ENCODE measurements at regions not wholly inside any gene's neighbourhood (a gene's known extent, or its start where the extent isn't known, plus 50 kb on each side); places are given as distances from the start of the nearest gene placed in this dataset.

DNA sequence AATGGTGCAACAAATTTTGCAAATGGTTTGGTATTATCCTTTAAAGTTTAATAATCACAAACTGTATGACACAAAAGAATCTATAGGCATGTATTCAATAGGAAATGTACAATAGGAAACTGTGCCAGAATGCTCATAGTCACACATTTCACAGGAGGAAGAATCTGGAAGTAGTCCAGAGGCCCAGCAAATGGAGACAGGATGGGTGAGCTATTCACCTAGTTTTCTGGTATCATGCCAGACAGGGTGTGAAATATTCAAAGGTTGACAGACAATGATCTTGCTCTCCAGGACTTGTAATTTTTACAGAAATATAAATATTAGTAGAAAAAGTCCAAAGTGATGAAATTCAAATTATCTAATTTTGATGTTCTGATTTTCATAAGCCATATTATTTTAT, 520.1 kb upstream of the IMPG1 start:
- no peaks in the 10 kb centered on the region for H3K4me1 ChIP-seq (ENCODE audit: insufficient read depth, poor library complexity, severe bottlenecking)
- DNase-seq (ENCODE audit: low spot score) (no peak), ATAC-seq (ENCODE audit: low read depth) (no peak)
- no peak overlapping the region for H3K4me3 ChIP-seq (ENCODE audit: severe bottlenecking)
- no peaks in the 10 kb centered on the region for H3K27me3 ChIP-seq (ENCODE audit: insufficient read depth, poor library complexity, severe bottlenecking)
- TF ChIP-seq, protein P1, sequence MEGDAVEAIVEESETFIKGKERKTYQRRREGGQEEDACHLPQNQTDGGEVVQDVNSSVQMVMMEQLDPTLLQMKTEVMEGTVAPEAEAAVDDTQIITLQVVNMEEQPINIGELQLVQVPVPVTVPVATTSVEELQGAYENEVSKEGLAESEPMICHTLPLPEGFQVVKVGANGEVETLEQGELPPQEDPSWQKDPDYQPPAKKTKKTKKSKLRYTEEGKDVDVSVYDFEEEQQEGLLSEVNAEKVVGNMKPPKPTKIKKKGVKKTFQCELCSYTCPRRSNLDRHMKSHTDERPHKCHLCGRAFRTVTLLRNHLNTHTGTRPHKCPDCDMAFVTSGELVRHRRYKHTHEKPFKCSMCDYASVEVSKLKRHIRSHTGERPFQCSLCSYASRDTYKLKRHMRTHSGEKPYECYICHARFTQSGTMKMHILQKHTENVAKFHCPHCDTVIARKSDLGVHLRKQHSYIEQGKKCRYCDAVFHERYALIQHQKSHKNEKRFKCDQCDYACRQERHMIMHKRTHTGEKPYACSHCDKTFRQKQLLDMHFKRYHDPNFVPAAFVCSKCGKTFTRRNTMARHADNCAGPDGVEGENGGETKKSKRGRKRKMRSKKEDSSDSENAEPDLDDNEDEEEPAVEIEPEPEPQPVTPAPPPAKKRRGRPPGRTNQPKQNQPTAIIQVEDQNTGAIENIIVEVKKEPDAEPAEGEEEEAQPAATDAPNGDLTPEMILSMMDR (IDR thresholded peaks at IDR 0.05; ENCODE audit: poor library complexity, severe bottlenecking) = no peak
- H3K27ac ChIP-seq (ENCODE audit: poor library complexity, severe bottlenecking) = no peak overlapping the region
- H3K9me3 ChIP-seq (ENCODE audit: severe bottlenecking) = no peaks in the 10 kb centered on the region
- no peaks in the 10 kb centered on the region for H3K36me3 ChIP-seq (ENCODE audit: low read depth)

DNA sequence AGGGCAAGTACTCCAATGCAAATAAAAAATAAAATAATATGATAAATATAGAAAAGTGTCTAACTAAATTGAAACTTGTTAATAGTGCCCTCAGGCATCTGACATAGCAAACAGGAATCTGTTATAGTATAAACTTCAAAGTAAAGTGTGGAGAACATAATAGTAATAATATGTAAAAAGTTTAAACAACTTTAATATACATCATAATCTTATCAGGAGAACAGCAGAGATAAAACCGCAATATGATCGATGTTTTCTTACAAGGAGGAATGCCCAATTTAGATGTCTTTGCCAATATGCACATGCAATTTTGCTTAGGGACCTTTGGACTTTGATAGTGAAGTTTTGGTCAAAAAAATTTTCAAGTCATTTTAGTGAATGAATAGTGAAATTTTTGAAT, 514.8 kb upstream of the IMPG1 start:
- H3K4me1 ChIP-seq (ENCODE audit: insufficient read depth, poor library complexity, severe bottlenecking) = no peaks in the 10 kb centered on the region
- DNase-seq (ENCODE audit: low spot score) = no peak
- ATAC-seq (ENCODE audit: low read depth) = no peak
- no peaks in the 10 kb centered on the region for H3K27me3 ChIP-seq (ENCODE audit: insufficient read depth, poor library complexity, severe bottlenecking)
- H3K36me3 ChIP-seq (ENCODE audit: low read depth) = no peaks in the 10 kb centered on the region
- TF ChIP-seq, protein P1 (IDR thresholded peaks at IDR 0.05; ENCODE audit: poor library complexity, severe bottlenecking) = no peak
- H3K4me3 ChIP-seq (ENCODE audit: severe bottlenecking) = no peak overlapping the region
- H3K27ac ChIP-seq (ENCODE audit: poor library complexity, severe bottlenecking) = no peak overlapping the region
- H3K9me3 ChIP-seq (ENCODE audit: severe bottlenecking) = no peaks in the 10 kb centered on the region

DNA sequence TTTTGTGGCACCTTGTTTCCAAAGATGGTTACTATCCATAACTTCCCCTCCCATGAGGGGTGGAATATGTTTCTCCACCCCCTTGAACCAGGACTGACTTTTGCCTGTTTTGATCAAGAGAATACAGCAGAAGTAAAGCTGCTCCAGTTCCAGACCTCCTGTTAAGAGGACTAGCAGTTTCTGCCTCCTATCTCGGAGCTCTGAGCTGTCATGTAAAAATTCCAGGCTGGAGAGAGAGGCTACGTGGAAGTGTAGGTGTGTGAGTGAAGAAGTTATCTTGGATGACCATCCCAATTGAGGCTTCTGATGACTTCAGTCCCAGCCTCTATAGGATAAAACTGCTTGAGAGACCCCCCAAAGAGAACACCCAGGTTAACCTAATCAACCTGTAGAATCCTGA, 511.7 kb upstream of the IMPG1 start:
- H3K4me1 ChIP-seq (ENCODE audit: insufficient read depth, poor library complexity, severe bottlenecking) = no peaks in the 10 kb centered on the region
- H3K4me3 ChIP-seq (ENCODE audit: severe bottlenecking) = no peak overlapping the region
- no peaks in the 10 kb centered on the region for H3K36me3 ChIP-seq (ENCODE audit: low read depth)
- no peaks in the 10 kb centered on the region for H3K9me3 ChIP-seq (ENCODE audit: severe bottlenecking)
- no peak for ATAC-seq (ENCODE audit: low read depth)
- H3K27me3 ChIP-seq (ENCODE audit: insufficient read depth, poor library complexity, severe bottlenecking) = no peaks in the 10 kb centered on the region
- TF ChIP-seq, protein P1 (IDR thresholded peaks at IDR 0.05; ENCODE audit: poor library complexity, severe bottlenecking) = no peak
- no peak overlapping the region for H3K27ac ChIP-seq (ENCODE audit: poor library complexity, severe bottlenecking)
- no peak for DNase-seq (ENCODE audit: low spot score)

DNA sequence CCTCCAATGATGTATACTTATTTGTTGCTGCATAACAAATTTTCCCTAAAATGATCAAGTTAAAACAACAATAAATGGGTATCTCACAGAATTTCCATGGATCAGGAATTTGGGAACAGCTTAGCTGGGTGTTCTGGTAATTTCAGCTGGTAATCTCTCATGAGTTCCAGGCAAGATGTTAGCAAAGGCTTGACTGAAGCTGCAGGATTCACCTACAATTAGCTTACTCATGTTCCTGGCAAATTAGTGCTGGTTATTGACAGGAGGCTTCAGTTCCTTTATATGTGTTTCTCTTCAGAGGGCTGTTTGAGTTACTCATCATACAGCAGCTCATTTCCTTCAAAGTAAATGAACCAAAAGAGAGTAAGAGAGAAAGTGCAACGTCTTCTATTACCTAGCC, 506.3 kb upstream of the IMPG1 start:
- TF ChIP-seq, protein P1 (IDR thresholded peaks at IDR 0.05; ENCODE audit: poor library complexity, severe bottlenecking) = no peak
- no peak overlapping the region for H3K4me3 ChIP-seq (ENCODE audit: severe bottlenecking)
- ATAC-seq (ENCODE audit: low read depth) = peak; percentile 38; the same call in 1 of the 3 replicates
- H3K27ac ChIP-seq (ENCODE audit: poor library complexity, severe bottlenecking) = no peak overlapping the region
- H3K27me3 ChIP-seq (ENCODE audit: insufficient read depth, poor library complexity, severe bottlenecking) = no peaks in the 10 kb centered on the region
- no peaks in the 10 kb centered on the region for H3K36me3 ChIP-seq (ENCODE audit: low read depth)
- no peaks in the 10 kb centered on the region for H3K9me3 ChIP-seq (ENCODE audit: severe bottlenecking)
- H3K4me1 ChIP-seq (ENCODE audit: insufficient read depth, poor library complexity, severe bottlenecking) = no peaks in the 10 kb centered on the region
- no peak for DNase-seq (ENCODE audit: low spot score)

DNA sequence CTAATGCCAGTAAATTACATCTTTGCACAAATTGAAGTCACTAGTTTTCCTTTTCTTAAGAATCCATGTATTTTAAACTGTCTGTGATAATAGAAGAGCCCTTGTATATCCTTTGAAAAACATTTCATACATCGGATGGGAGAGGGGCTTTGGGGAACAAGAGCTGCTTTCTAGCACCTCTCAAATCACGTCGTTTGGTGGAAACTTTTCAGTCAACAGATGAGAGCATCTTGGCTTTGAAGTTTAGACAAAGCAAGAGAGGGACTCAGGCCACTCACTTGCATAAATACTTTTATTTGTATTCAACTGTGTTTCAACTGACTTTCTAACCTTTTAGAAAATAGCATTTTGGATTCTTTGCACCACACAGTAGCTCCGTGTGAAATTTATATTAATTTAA, 502.3 kb upstream of the IMPG1 start:
- Histone ChIP-seq H3K27ac (ENCODE audit: poor library complexity, severe bottlenecking) (no peak overlapping the region), H3K4me1 (ENCODE audit: insufficient read depth, poor library complexity, severe bottlenecking) (no peaks in the 10 kb centered on the region), H3K4me3 (ENCODE audit: severe bottlenecking) (no peak overlapping the region), H3K27me3 (ENCODE audit: insufficient read depth, poor library complexity, severe bottlenecking) (no peaks in the 10 kb centered on the region), H3K9me3 (ENCODE audit: severe bottlenecking) (no peaks in the 10 kb centered on the region), H3K36me3 (ENCODE audit: low read depth) (no peaks in the 10 kb centered on the region)
- no peak for DNase-seq (ENCODE audit: low spot score)
- no peak for ATAC-seq (ENCODE audit: low read depth)
- TF ChIP-seq, protein P1 (IDR thresholded peaks at IDR 0.05; ENCODE audit: poor library complexity, severe bottlenecking) = no peak

Measured in RWPE2 (cell line).